HEK293 (cell line): ENCODE measurements at regions not wholly inside any gene's neighbourhood (a gene's known extent, or its start where the extent isn't known, plus 50 kb on each side); places are given as distances from the start of the nearest gene placed in this dataset.

Experiments used
- CTCF ChIA-PET: fragments of 350-600 bp; formaldehyde crosslinking; extraction: SDS; loops from one replicate; lab custom pipeline; 2021; ENCODE audit warnings: antibody characterized with exemption; lab: Yijun Ruan, JAX
- POLR2A ChIA-PET: fragments of 300-600 bp; formaldehyde crosslinking; extraction: SDS; loops from one replicate; lab custom pipeline; 2020; ENCODE audit warnings: antibody characterized with exemption, inconsistent platforms; lab: Yijun Ruan, JAX
- H3K27ac ChIP-seq: fragments of 200-500 bp; sonication (Bioruptor generic); 2 replicates; pipeline ENCODE4 v1.5.1; 2014; ENCODE audit warnings: low read depth, low read length, control low read depth, inconsistent platforms; ENCODE audit errors: extremely low read depth
- H3K36me3 ChIP-seq, 2 experiments: fragments of 200-500 bp in 1 of 2; sonication (Bioruptor generic) in 1 of 2; 1 replicate in 1 of 2; 2 replicates in 1 of 2; pipeline ENCODE4 v1.5.1; 2014 to 2017; ENCODE audit warnings: inconsistent platforms in 2 of 2, low read length in 2 of 2; ENCODE audit not compliant: control insufficient read depth in 2 of 2, insufficient read depth in 1 of 2
- H3K4me1 ChIP-seq: fragments of 200-500 bp; sonication (Bioruptor generic); 2 replicates; pipeline ENCODE4 v1.5.1; 2014; ENCODE audit warnings: mild to moderate bottlenecking, low read length, inconsistent platforms; ENCODE audit not compliant: control insufficient read depth, insufficient read depth
- H3K4me3 ChIP-seq: 2 replicates; pipeline ENCODE4 v1.5.1; 2011; ENCODE audit warnings: low read depth, mild to moderate bottlenecking, control low read depth, low read length, moderate library complexity
- H3K9me3 ChIP-seq: fragments of 200-500 bp; sonication (Bioruptor generic); 2 replicates; pipeline ENCODE4 v1.5.1; 2014; ENCODE audit warnings: low read depth, low read length, inconsistent platforms; ENCODE audit not compliant: control insufficient read depth, insufficient read depth
- EGR2 ChIP-seq: fragments of 450-650 bp; formaldehyde crosslinking; IDR thresholded peaks from 2 replicates; pipeline ENCODE4 v1.5.1; 2016; ENCODE audit warnings: low read depth, missing biosample characterization, missing genetic modification characterization
- OVOL3 ChIP-seq: fragments of 450-650 bp; formaldehyde crosslinking; IDR thresholded peaks from 2 replicates; pipeline ENCODE4 v1.5.1; 2016; ENCODE audit warnings: missing biosample characterization, missing genetic modification characterization
- PRDM1 ChIP-seq: fragments of 450-650 bp; formaldehyde crosslinking; IDR thresholded peaks from 2 replicates; pipeline ENCODE4; 2016; ENCODE audit warnings: missing biosample characterization, missing genetic modification characterization
- PRDM2 ChIP-seq: fragments of 450-650 bp; formaldehyde crosslinking; IDR thresholded peaks from 2 replicates; pipeline ENCODE4 v1.5.1; 2016; ENCODE audit warnings: missing biosample characterization, missing genetic modification characterization, borderline replicate concordance
- REPIN1 ChIP-seq: fragments of 450-650 bp; formaldehyde crosslinking; IDR thresholded peaks from 2 replicates; pipeline ENCODE4 v1.5.1; 2017; ENCODE audit warnings: missing biosample characterization, missing genetic modification characterization, low read depth
- YY1 ChIP-seq: fragments of 450-650 bp; formaldehyde crosslinking; IDR thresholded peaks from 2 replicates; pipeline ENCODE4 v1.5.1; 2018; ENCODE audit warnings: missing biosample characterization, missing genetic modification characterization
- ZBTB21 ChIP-seq: fragments of 450-650 bp; formaldehyde crosslinking; IDR thresholded peaks from 2 replicates; pipeline ENCODE4 v1.5.1; 2017; ENCODE audit warnings: missing biosample characterization, missing genetic modification characterization
- ZBTB7A ChIP-seq: fragments of 450-650 bp; formaldehyde crosslinking; IDR thresholded peaks from 2 replicates; pipeline ENCODE4 v1.5.1; 2016; ENCODE audit warnings: low read depth, missing biosample characterization, missing genetic modification characterization
- ZFP37 ChIP-seq: fragments of 450-650 bp; formaldehyde crosslinking; IDR thresholded peaks from 2 replicates; pipeline ENCODE4 v1.5.1; 2016; ENCODE audit warnings: missing biosample characterization, missing genetic modification characterization
- ZNF133 ChIP-seq: fragments of 450-650 bp; formaldehyde crosslinking; IDR thresholded peaks from 2 replicates; pipeline ENCODE4 v1.5.1; 2016; ENCODE audit warnings: missing biosample characterization, missing genetic modification characterization
- ZNF155 ChIP-seq: fragments of 450-650 bp; formaldehyde crosslinking; IDR thresholded peaks from 2 replicates; pipeline ENCODE4 v1.5.1; 2016; ENCODE audit warnings: missing biosample characterization, missing genetic modification characterization
- ZNF266 ChIP-seq: fragments of 450-650 bp; formaldehyde crosslinking; IDR thresholded peaks from 2 replicates; pipeline ENCODE4 v1.5.1; 2016; ENCODE audit warnings: missing biosample characterization, missing genetic modification characterization, low read depth
- ZNF292 ChIP-seq: fragments of 450-650 bp; formaldehyde crosslinking; IDR thresholded peaks from 2 replicates; pipeline ENCODE4 v1.5.1; 2016; ENCODE audit warnings: low read depth, missing biosample characterization, missing genetic modification characterization, borderline replicate concordance
- ZNF311 ChIP-seq: fragments of 450-650 bp; formaldehyde crosslinking; IDR thresholded peaks from 2 replicates; pipeline ENCODE4 v1.5.1; 2017; ENCODE audit warnings: missing biosample characterization, missing genetic modification characterization, borderline replicate concordance
- ZNF335 ChIP-seq: fragments of 450-650 bp; formaldehyde crosslinking; conservative IDR thresholded peaks from 2 replicates; pipeline ENCODE4 v1.5.1; 2016; ENCODE audit warnings: missing biosample characterization, missing genetic modification characterization
- ZNF350 ChIP-seq: fragments of 450-650 bp; formaldehyde crosslinking; IDR thresholded peaks from 2 replicates; pipeline ENCODE4 v1.5.0; 2017; ENCODE audit warnings: missing biosample characterization, mild to moderate bottlenecking, missing genetic modification characterization
- ZNF48 ChIP-seq: fragments of 450-650 bp; formaldehyde crosslinking; IDR thresholded peaks from 2 replicates; pipeline ENCODE4 v1.5.1; 2016; ENCODE audit warnings: missing biosample characterization, missing genetic modification characterization
- ZNF560 ChIP-seq: fragments of 450-650 bp; formaldehyde crosslinking; IDR thresholded peaks from 2 replicates; pipeline ENCODE4 v1.5.1; 2017; ENCODE audit warnings: missing biosample characterization, missing genetic modification characterization, borderline replicate concordance
- ZNF585B ChIP-seq: fragments of 450-650 bp; formaldehyde crosslinking; IDR thresholded peaks from 2 replicates; pipeline ENCODE4 v1.5.1; 2016; ENCODE audit warnings: missing biosample characterization, missing genetic modification characterization
- ZNF600 ChIP-seq: fragments of 450-650 bp; formaldehyde crosslinking; IDR thresholded peaks from 2 replicates; pipeline ENCODE4 v1.5.1; 2016; ENCODE audit warnings: missing biosample characterization, missing genetic modification characterization
- ZNF624 ChIP-seq: fragments of 450-650 bp; formaldehyde crosslinking; IDR thresholded peaks from 2 replicates; pipeline ENCODE4 v1.5.1; 2017; ENCODE audit warnings: missing biosample characterization, missing genetic modification characterization
- ZNF658 ChIP-seq: fragments of 450-650 bp; formaldehyde crosslinking; IDR thresholded peaks from 2 replicates; pipeline ENCODE4; 2016; ENCODE audit warnings: missing biosample characterization, missing genetic modification characterization
- ZSCAN16 ChIP-seq: fragments of 450-650 bp; formaldehyde crosslinking; IDR thresholded peaks from 2 replicates; pipeline ENCODE4 v1.5.1; 2016; ENCODE audit warnings: missing biosample characterization, missing genetic modification characterization
- ZSCAN30 ChIP-seq: fragments of 450-650 bp; IDR thresholded peaks from 2 replicates; pipeline ENCODE4 v1.5.1; 2018; ENCODE audit warnings: missing biosample characterization, mild to moderate bottlenecking, missing genetic modification characterization, moderate library complexity
- TF ChIP-seq, protein P1 (sequence below): fragments of 450-650 bp; formaldehyde crosslinking; IDR thresholded peaks from 2 replicates; pipeline ENCODE4 v1.5.1; 2016; ENCODE audit warnings: missing biosample characterization, missing genetic modification characterization
- TF ChIP-seq, protein P2 (sequence below): fragments of 450-650 bp; formaldehyde crosslinking; IDR thresholded peaks from 2 replicates; pipeline ENCODE4 v1.5.1; 2017; ENCODE audit warnings: missing biosample characterization, missing genetic modification characterization

DNA sequence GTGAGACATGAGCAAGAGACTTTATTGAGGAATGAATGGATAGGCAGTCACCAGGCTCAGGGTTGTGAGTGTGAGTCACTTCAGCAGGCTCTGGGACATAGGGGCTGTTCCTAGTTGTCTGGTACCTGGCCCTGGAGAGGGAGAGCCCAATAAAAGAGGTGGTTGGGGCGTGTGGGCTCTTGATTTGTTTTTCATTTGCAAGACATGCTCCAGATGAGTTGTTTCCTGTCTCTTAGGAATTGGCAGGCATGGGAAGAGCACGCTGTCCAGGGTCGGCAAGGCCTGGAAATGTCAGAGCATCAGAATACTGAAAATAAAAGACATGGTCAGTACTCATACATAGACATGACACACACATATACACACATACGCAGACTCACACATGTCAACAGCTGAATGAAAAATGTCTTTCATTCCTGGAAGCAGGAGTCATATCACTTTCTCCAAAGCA lies 166.3 kb upstream of the SULF2 start (continued):
- no peak for TF ChIP-seq ZBTB21
- no peak for TF ChIP-seq ZNF600 (tag by site-specific recombination)
- TF ChIP-seq YY1 (tag by site-specific recombination) = no peak
- no peak for TF ChIP-seq REPIN1 (tag by site-specific recombination)
- TF ChIP-seq ZNF560 (tag by site-specific recombination) = no peak
- no peak for TF ChIP-seq EGR2 (tag by site-specific recombination)
- TF ChIP-seq PRDM2 (tag by site-specific recombination) = no peak
- TF ChIP-seq ZNF48 (tag by site-specific recombination) = no peak
- no peak for TF ChIP-seq PRDM1 (tag by site-specific recombination)
- TF ChIP-seq, all 188 proteins: peak for 0

GRCh38 chr20:47950913-47951283 lies 165.6 kb upstream of the SULF2 start:
- H3K27ac ChIP-seq = no peak overlapping the region
- no peak overlapping the region for H3K4me3 ChIP-seq
- no peak for TF ChIP-seq ZNF133 (tag by site-specific recombination)
- TF ChIP-seq ZNF624 (tag by site-specific recombination) = no peak
- no peak for TF ChIP-seq ZSCAN16 (tag by site-specific recombination)
- TF ChIP-seq ZNF311 = no peak
- TF ChIP-seq ZSCAN30 (tag by site-specific recombination) = no peak
- TF ChIP-seq ZNF266 = no peak
- TF ChIP-seq EGR2 (tag by site-specific recombination) = no peak
- TF ChIP-seq ZNF585B = no peak
- no peak for TF ChIP-seq ZFP37 (tag by site-specific recombination)
- TF ChIP-seq OVOL3 = no peak
- TF ChIP-seq ZBTB7A (tag by site-specific recombination) = no peak
- TF ChIP-seq, protein P1, sequence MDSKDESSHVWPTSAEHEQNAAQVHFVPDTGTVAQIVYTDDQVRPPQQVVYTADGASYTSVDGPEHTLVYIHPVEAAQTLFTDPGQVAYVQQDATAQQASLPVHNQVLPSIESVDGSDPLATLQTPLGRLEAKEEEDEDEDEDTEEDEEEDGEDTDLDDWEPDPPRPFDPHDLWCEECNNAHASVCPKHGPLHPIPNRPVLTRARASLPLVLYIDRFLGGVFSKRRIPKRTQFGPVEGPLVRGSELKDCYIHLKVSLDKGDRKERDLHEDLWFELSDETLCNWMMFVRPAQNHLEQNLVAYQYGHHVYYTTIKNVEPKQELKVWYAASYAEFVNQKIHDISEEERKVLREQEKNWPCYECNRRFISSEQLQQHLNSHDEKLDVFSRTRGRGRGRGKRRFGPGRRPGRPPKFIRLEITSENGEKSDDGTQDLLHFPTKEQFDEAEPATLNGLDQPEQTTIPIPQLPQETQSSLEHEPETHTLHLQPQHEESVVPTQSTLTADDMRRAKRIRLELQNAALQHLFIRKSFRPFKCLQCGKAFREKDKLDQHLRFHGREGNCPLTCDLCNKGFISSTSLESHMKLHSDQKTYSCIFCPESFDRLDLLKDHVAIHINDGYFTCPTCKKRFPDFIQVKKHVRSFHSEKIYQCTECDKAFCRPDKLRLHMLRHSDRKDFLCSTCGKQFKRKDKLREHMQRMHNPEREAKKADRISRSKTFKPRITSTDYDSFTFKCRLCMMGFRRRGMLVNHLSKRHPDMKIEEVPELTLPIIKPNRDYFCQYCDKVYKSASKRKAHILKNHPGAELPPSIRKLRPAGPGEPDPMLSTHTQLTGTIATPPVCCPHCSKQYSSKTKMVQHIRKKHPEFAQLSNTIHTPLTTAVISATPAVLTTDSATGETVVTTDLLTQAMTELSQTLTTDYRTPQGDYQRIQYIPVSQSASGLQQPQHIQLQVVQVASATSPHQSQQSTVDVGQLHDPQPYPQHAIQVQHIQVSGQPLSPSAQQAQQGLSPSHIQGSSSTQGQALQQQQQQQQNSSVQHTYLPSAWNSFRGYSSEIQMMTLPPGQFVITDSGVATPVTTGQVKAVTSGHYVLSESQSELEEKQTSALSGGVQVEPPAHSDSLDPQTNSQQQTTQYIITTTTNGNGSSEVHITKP (tag by site-specific recombination) = no peak
- TF ChIP-seq ZNF658 (tag by site-specific recombination) = no peak
- no peak for TF ChIP-seq ZNF292 (tag by site-specific recombination)
- no peak for TF ChIP-seq ZNF155 (tag by site-specific recombination)
- TF ChIP-seq, protein P2, sequence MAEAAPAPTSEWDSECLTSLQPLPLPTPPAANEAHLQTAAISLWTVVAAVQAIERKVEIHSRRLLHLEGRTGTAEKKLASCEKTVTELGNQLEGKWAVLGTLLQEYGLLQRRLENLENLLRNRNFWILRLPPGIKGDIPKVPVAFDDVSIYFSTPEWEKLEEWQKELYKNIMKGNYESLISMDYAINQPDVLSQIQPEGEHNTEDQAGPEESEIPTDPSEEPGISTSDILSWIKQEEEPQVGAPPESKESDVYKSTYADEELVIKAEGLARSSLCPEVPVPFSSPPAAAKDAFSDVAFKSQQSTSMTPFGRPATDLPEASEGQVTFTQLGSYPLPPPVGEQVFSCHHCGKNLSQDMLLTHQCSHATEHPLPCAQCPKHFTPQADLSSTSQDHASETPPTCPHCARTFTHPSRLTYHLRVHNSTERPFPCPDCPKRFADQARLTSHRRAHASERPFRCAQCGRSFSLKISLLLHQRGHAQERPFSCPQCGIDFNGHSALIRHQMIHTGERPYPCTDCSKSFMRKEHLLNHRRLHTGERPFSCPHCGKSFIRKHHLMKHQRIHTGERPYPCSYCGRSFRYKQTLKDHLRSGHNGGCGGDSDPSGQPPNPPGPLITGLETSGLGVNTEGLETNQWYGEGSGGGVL (tag by site-specific recombination) = no peak
- TF ChIP-seq ZNF350 (tag by site-specific recombination) = no peak
- TF ChIP-seq ZNF335 (tag by site-specific recombination) = no peak
- TF ChIP-seq, all 188 proteins: peak for 0
- Histone ChIP-seq H3K9me3 (no peaks in the 10 kb centered on the region), H3K36me3 (no peaks in the 10 kb centered on the region), H3K4me1 (no peaks in the 10 kb centered on the region)
- CTCF ChIA-PET = no interaction called here
- POLR2A ChIA-PET = no interaction called here
